ENCODE measurements at regions not wholly inside any gene's neighbourhood (a gene's known extent, or its start where the extent isn't known, plus 50 kb on each side); places are given as distances from the start of the nearest gene placed in this dataset.

GRCh38 chr9:38146844-38147243 lies 77.8 kb upstream of the SHB start:
- no peak overlapping the region for H3K27ac ChIP-seq
- in situ Hi-C loops (cut with MboI): no loop called here
- H3F3A ChIP-seq (ENCODE audit: insufficient read depth): peaks cover 2% of the 10 kb centered on the region; the same call in 1 of the 2 replicates
- no peak for DNase-seq
- no peaks in the 10 kb centered on the region for H3K79me2 ChIP-seq (ENCODE audit: insufficient read depth)
- no peaks in the 10 kb centered on the region for H3K36me3 ChIP-seq (ENCODE audit: low read depth)
- no peaks in the 10 kb centered on the region for H3K9me2 ChIP-seq (ENCODE audit: insufficient read depth)
- 74 to 83% methylated on average over 8 of the region's 8 CpGs for WGBS, 2 experiments (ENCODE audit: low coverage in 1 of 2, low lambda C conversion rate in 2 of 2, missing lambda C conversion rate in 2 of 2)
- peaks cover 14% of the 10 kb centered on the region for H3K4me1 ChIP-seq (ENCODE audit: insufficient read depth)
- no peak overlapping the region for H3K4me3 ChIP-seq
- no peak overlapping the region for H3K9ac ChIP-seq
- no peak for TF ChIP-seq EZH2phosphoT487 (IDR thresholded peaks at IDR 0.05; ENCODE audit: insufficient read depth, low read depth)
- TF ChIP-seq EZH2 (IDR thresholded peaks at IDR 0.05; ENCODE audit: insufficient read depth, poor library complexity, severe bottlenecking): no peak
- peaks cover 42% of the 10 kb centered on the region for H3K27me3 ChIP-seq (replicated peaks; ENCODE audit: insufficient read depth)
- no peak overlapping the region for H2AFZ ChIP-seq
- H3K9me3 ChIP-seq (ENCODE audit: low read depth): no peaks in the 10 kb centered on the region
- no peak overlapping the region for H3K4me2 ChIP-seq (ENCODE audit: unreplicated experiment)
- no peaks in the 10 kb centered on the region for H4K20me1 ChIP-seq (ENCODE audit: insufficient read depth)

GRCh38 chr9:38145526-38146053 lies 76.6 kb upstream of the SHB start:
- Histone ChIP-seq H3K36me3 (ENCODE audit: low read depth) (no peaks in the 10 kb centered on the region), H3K27ac (no peak overlapping the region), H3K9me3 (ENCODE audit: low read depth) (no peaks in the 10 kb centered on the region), H3K79me2 (ENCODE audit: insufficient read depth) (no peaks in the 10 kb centered on the region), H4K20me1 (ENCODE audit: insufficient read depth) (no peaks in the 10 kb centered on the region), H3K9me2 (ENCODE audit: insufficient read depth) (no peaks in the 10 kb centered on the region), H3F3A (ENCODE audit: insufficient read depth) (peaks cover 11% of the 10 kb centered on the region), H3K4me1 (ENCODE audit: insufficient read depth) (peaks cover 20% of the 10 kb centered on the region), H3K27me3 (replicated peaks; ENCODE audit: insufficient read depth) (peaks cover 40% of the 10 kb centered on the region), H3K4me2 (ENCODE audit: unreplicated experiment) (no peak overlapping the region), H3K4me3 (no peak overlapping the region), H2AFZ (no peak overlapping the region), H3K9ac (no peak overlapping the region)
- no peak for DNase-seq
- 65 to 67% methylated on average over 6 of the region's 6 CpGs for WGBS, 2 experiments (ENCODE audit: low coverage in 1 of 2, low lambda C conversion rate in 2 of 2, missing lambda C conversion rate in 2 of 2)
- TF ChIP-seq EZH2phosphoT487 (IDR thresholded peaks at IDR 0.05; ENCODE audit: insufficient read depth, low read depth) (no peak), EZH2 (IDR thresholded peaks at IDR 0.05; ENCODE audit: insufficient read depth, poor library complexity, severe bottlenecking) (no peak)
- in situ Hi-C loops (cut with MboI): no loop called here

GRCh38 chr9:38144421-38144820 lies 75.4 kb upstream of the SHB start:
- H3K4me1 ChIP-seq (ENCODE audit: insufficient read depth): peaks cover 20% of the 10 kb centered on the region

GRCh38 chr9:38141746-38142591 lies 72.9 kb upstream of the SHB start:
- no peaks in the 10 kb centered on the region for H3K9me3 ChIP-seq (ENCODE audit: low read depth)
- H3K36me3 ChIP-seq (ENCODE audit: low read depth): no peaks in the 10 kb centered on the region
- no peak for TF ChIP-seq EZH2phosphoT487 (IDR thresholded peaks at IDR 0.05; ENCODE audit: insufficient read depth, low read depth)
- TF ChIP-seq EZH2 (IDR thresholded peaks at IDR 0.05; ENCODE audit: insufficient read depth, poor library complexity, severe bottlenecking): no peak
- H3K9me2 ChIP-seq (ENCODE audit: insufficient read depth): no peaks in the 10 kb centered on the region
- H3K79me2 ChIP-seq (ENCODE audit: insufficient read depth): no peaks in the 10 kb centered on the region
- H3K9ac ChIP-seq: no peak overlapping the region
- H4K20me1 ChIP-seq (ENCODE audit: insufficient read depth): no peaks in the 10 kb centered on the region
- peak; percentile 72 for DNase-seq
- peaks cover 20% of the 10 kb centered on the region for H3K4me1 ChIP-seq (ENCODE audit: insufficient read depth)
- WGBS, 2 experiments (ENCODE audit: low coverage in 1 of 2, low lambda C conversion rate in 2 of 2, missing lambda C conversion rate in 2 of 2): 21 to 25% methylated on average over 4 of the region's 4 CpGs
- H3K4me2 ChIP-seq (ENCODE audit: unreplicated experiment): peak overlapping the region; percentile 62
- 0 out of 2 replicates have a peak overlapping the region, but pooled peaks have one; percentile 8 for H3K4me3 ChIP-seq
- H3F3A ChIP-seq (ENCODE audit: insufficient read depth): peaks cover 11% of the 10 kb centered on the region
- no peak overlapping the region for H3K27ac ChIP-seq
- no peak overlapping the region for H2AFZ ChIP-seq
- in situ Hi-C loops (cut with MboI): no loop called here
- H3K27me3 ChIP-seq (replicated peaks; ENCODE audit: insufficient read depth): peaks cover 39% of the 10 kb centered on the region

More at GRCh38 chr9:38144421-38144820, 75.4 kb upstream of the SHB start:
- H2AFZ ChIP-seq: no peak overlapping the region
- H3K9ac ChIP-seq: no peak overlapping the region
- DNase-seq: peak; percentile 44
- peak overlapping the region; percentile 5 for H3K4me2 ChIP-seq (ENCODE audit: unreplicated experiment)
- H4K20me1 ChIP-seq (ENCODE audit: insufficient read depth): no peaks in the 10 kb centered on the region
- no peaks in the 10 kb centered on the region for H3K9me2 ChIP-seq (ENCODE audit: insufficient read depth)
- no peak overlapping the region for H3K4me3 ChIP-seq
- in situ Hi-C loops (cut with MboI): no loop called here
- H3K9me3 ChIP-seq (ENCODE audit: low read depth): no peaks in the 10 kb centered on the region
- peaks cover 44% of the 10 kb centered on the region for H3K27me3 ChIP-seq (replicated peaks; ENCODE audit: insufficient read depth)
- 32 to 45% methylated on average over 4 of the region's 4 CpGs for WGBS, 2 experiments (ENCODE audit: low coverage in 1 of 2, low lambda C conversion rate in 2 of 2, missing lambda C conversion rate in 2 of 2)
- TF ChIP-seq EZH2 (IDR thresholded peaks at IDR 0.05; ENCODE audit: insufficient read depth, poor library complexity, severe bottlenecking): no peak
- no peak for TF ChIP-seq EZH2phosphoT487 (IDR thresholded peaks at IDR 0.05; ENCODE audit: insufficient read depth, low read depth)
- no peak overlapping the region for H3K27ac ChIP-seq
- H3F3A ChIP-seq (ENCODE audit: insufficient read depth): peaks cover 11% of the 10 kb centered on the region
- H3K36me3 ChIP-seq (ENCODE audit: low read depth): no peaks in the 10 kb centered on the region
- H3K79me2 ChIP-seq (ENCODE audit: insufficient read depth): no peaks in the 10 kb centered on the region
